ENCODE measurements at regions not wholly inside any gene's neighbourhood (a gene's known extent, or its start where the extent isn't known, plus 50 kb on each side); places are given as distances from the start of the nearest gene placed in this dataset.

- no peak for DNase-seq
Measured at GRCh38 chrX:42616981-42617380, 161.0 kb downstream of the PPP1R2C start.

GRCh38 chrX:42615161-42615563 is 162.8 kb downstream of the PPP1R2C start:
- DNase-seq = peak; percentile 13 to 58

- DNase-seq = no peak
Measured at GRCh38 chrX:42606591-42606990, 171.4 kb downstream of the PPP1R2C start.

GRCh38 chrX:42604302-42604701 is 173.7 kb downstream of the PPP1R2C start:
- DNase-seq = no peak

- DNase-seq = no peak
Measured at GRCh38 chrX:42603016-42603415, 174.9 kb downstream of the PPP1R2C start.

- no peak for DNase-seq
Measured at GRCh38 chrX:42602566-42602965, 175.4 kb downstream of the PPP1R2C start.

- no peak for DNase-seq
Measured at GRCh38 chrX:42602136-42602535, 175.8 kb downstream of the PPP1R2C start.

GRCh38 chrX:42597481-42597880 is 180.5 kb downstream of the PPP1R2C start:
- DNase-seq = no peak

GRCh38 chrX:42585842-42586621 is 191.9 kb downstream of the PPP1R2C start:
- DNase-seq = no peak

GRCh38 chrX:42577936-42578470 is 200.0 kb downstream of the PPP1R2C start:
- DNase-seq = no peak

GRCh38 chrX:42567268-42567667 is 210.7 kb downstream of the PPP1R2C start:
- DNase-seq = no peak

- DNase-seq = no peak
Measured at GRCh38 chrX:42565739-42566138, 212.2 kb downstream of the PPP1R2C start.

- no peak for DNase-seq
Measured at GRCh38 chrX:42546800-42547199, 231.2 kb downstream of the PPP1R2C start.

GRCh38 chrX:42544883-42545282 is 233.1 kb downstream of the PPP1R2C start:
- DNase-seq = no peak

GRCh38 chrX:42541554-42541953 is 236.4 kb downstream of the PPP1R2C start:
- no peak for DNase-seq

GRCh38 chrX:42540146-42540545 is 237.8 kb downstream of the PPP1R2C start:
- DNase-seq = no peak

GRCh38 chrX:42538405-42538804 is 239.6 kb downstream of the PPP1R2C start:
- DNase-seq = no peak

- no peak for DNase-seq
Measured at GRCh38 chrX:42536286-42536685, 241.7 kb downstream of the PPP1R2C start.

GRCh38 chrX:42535233-42535632 is 242.7 kb downstream of the PPP1R2C start:
- no peak for DNase-seq

- no peak for DNase-seq
Measured at GRCh38 chrX:42533761-42534160, 244.2 kb downstream of the PPP1R2C start.

- no peak for DNase-seq
Measured at GRCh38 chrX:42531441-42531840, 246.5 kb downstream of the PPP1R2C start.

- no peak for DNase-seq
Measured at GRCh38 chrX:42530027-42530426, 247.9 kb downstream of the PPP1R2C start.

- no peak for DNase-seq
Measured at GRCh38 chrX:42524379-42524778, 253.6 kb downstream of the PPP1R2C start.

- DNase-seq = no peak
Measured at GRCh38 chrX:42519666-42520231, 258.2 kb downstream of the PPP1R2C start.

GRCh38 chrX:42515939-42516338 is 262.0 kb downstream of the PPP1R2C start:
- DNase-seq = no peak
